ENCODE measurements at regions not wholly inside any gene's neighbourhood (a gene's known extent, or its start where the extent isn't known, plus 50 kb on each side); places are given as distances from the start of the nearest gene placed in this dataset.

DNA sequence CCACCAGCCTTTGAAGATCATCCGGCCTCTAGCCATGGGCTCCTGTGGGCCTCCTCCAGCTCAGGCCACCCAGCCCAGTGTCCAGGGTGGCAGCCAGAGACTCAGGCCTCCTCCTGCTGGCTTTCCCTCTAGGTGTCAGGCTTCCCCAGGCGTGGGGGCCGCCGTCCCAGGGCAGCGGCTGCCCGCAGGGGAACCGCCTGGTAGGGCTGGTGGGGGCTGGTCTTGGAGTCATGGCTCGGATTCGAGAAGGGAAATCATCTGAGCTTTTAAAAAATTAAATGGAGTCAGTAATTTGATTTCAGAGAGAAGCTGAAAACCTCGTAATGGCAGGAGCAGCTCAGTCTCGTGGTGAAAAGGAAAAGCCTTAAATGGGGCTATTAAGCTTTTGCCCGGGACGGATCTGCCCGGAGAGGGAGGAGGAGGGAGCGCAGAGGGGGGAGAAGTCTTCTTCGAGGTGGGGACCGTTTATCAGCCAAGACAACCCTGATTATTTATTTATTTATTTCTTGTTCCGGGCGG is 66.4 kb upstream of the TARDBP start:
- TF ChIP-seq, protein P1, sequence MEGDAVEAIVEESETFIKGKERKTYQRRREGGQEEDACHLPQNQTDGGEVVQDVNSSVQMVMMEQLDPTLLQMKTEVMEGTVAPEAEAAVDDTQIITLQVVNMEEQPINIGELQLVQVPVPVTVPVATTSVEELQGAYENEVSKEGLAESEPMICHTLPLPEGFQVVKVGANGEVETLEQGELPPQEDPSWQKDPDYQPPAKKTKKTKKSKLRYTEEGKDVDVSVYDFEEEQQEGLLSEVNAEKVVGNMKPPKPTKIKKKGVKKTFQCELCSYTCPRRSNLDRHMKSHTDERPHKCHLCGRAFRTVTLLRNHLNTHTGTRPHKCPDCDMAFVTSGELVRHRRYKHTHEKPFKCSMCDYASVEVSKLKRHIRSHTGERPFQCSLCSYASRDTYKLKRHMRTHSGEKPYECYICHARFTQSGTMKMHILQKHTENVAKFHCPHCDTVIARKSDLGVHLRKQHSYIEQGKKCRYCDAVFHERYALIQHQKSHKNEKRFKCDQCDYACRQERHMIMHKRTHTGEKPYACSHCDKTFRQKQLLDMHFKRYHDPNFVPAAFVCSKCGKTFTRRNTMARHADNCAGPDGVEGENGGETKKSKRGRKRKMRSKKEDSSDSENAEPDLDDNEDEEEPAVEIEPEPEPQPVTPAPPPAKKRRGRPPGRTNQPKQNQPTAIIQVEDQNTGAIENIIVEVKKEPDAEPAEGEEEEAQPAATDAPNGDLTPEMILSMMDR (IDR thresholded peaks at IDR 0.05) = no peak
- no peak for TF ChIP-seq POLR2A (IDR thresholded peaks at IDR 0.05)

Measured in esophagus squamous epithelium (tissue), 4 donors.